GM23338 (cell line): ENCODE measurements at regions not wholly inside any gene's neighbourhood (a gene's known extent, or its start where the extent isn't known, plus 50 kb on each side); places are given as distances from the start of the nearest gene placed in this dataset.

Experiments used
- ATAC-seq: fragments of 200-7000 bp; cut with Tn5 transposase; 3 replicates; pipeline ENCODE4 v1.9.1; 2020
- DNase-seq: peaks from one replicate; pipeline ENCODE4 v3.0.0-alpha.2; 2015; ENCODE audit warnings: low spot score
- H2AFZ ChIP-seq: fragments of 200-600 bp; sonication (generic); 2 replicates; pipeline ENCODE4 v1.8.0; 2016; ENCODE audit warnings: antibody characterized with exemption, mild to moderate bottlenecking, moderate library complexity
- H3F3A ChIP-seq: fragments of 200-600 bp; sonication (generic); replicated peaks from 2 replicates; pipeline ENCODE4 v1.8.0; 2017; ENCODE audit warnings: antibody characterized with exemption, mixed run types, low read depth
- H3K27ac ChIP-seq: fragments of 200-600 bp; sonication (generic); 2 replicates; pipeline ENCODE4 v1.6.1; 2016; ENCODE audit warnings: low read depth
- H3K27me3 ChIP-seq: fragments of 200-600 bp; sonication (generic); 2 replicates; pipeline ENCODE4 v1.8.0; 2016; ENCODE audit warnings: mild to moderate bottlenecking, mixed run types, moderate library complexity; ENCODE audit not compliant: insufficient read depth
- H3K36me3 ChIP-seq: fragments of 200-600 bp; sonication (generic); 2 replicates; pipeline ENCODE4 v1.8.0; 2016; ENCODE audit warnings: mild to moderate bottlenecking; ENCODE audit not compliant: insufficient read depth
- H3K4me1 ChIP-seq: fragments of 200-600 bp; sonication (generic); 2 replicates; pipeline ENCODE4 v1.8.0; 2016; ENCODE audit warnings: mild to moderate bottlenecking, moderate library complexity; ENCODE audit not compliant: insufficient read depth
- H3K4me2 ChIP-seq: fragments of 200-600 bp; sonication (generic); 2 replicates; pipeline ENCODE4 v1.7.1; 2017; ENCODE audit warnings: mixed run types
- H3K4me3 ChIP-seq: fragments of 200-600 bp; sonication (generic); 2 replicates; pipeline ENCODE4 v1.6.1; 2016; ENCODE audit warnings: mixed run types
- H3K79me2 ChIP-seq: fragments of 200-600 bp; sonication (generic); replicated peaks from 2 replicates; pipeline ENCODE4 v1.8.0; 2017; ENCODE audit warnings: mild to moderate bottlenecking; ENCODE audit not compliant: insufficient read depth
- H3K9me2 ChIP-seq: fragments of 200-600 bp; sonication (generic); 2 replicates; pipeline ENCODE4 v1.8.0; 2017; ENCODE audit not compliant: insufficient read depth
- H4K20me1 ChIP-seq: fragments of 200-600 bp; sonication (generic); replicated peaks from 2 replicates; pipeline ENCODE4 v1.8.0; 2017; ENCODE audit warnings: mild to moderate bottlenecking; ENCODE audit not compliant: insufficient read depth
- H3K27ac Mint-ChIP-seq: 2 replicates; pipeline ENCODE4 v1.8.0; 2020; ENCODE audit warnings: inconsistent platforms, mild to moderate bottlenecking, moderate library complexity, mixed read lengths
- H3K27me3 Mint-ChIP-seq: 3 replicates; pipeline ENCODE4 v1.8.0; 2022; ENCODE audit warnings: low read depth, mild to moderate bottlenecking, moderate library complexity, mixed read lengths, inconsistent platforms; ENCODE audit not compliant: insufficient read depth, poor library complexity
- H3K36me3 Mint-ChIP-seq: 3 replicates; pipeline ENCODE4 v1.8.0; 2021; ENCODE audit warnings: low read depth, mild to moderate bottlenecking, inconsistent platforms, moderate library complexity, mixed read lengths
- H3K4me1 Mint-ChIP-seq: 3 replicates; pipeline ENCODE4 v1.8.0; 2020; ENCODE audit warnings: mild to moderate bottlenecking, inconsistent platforms, mixed read lengths
- H3K4me3 Mint-ChIP-seq: 3 replicates; pipeline ENCODE4 v1.8.0; 2021; ENCODE audit warnings: moderate library complexity, mild to moderate bottlenecking, inconsistent platforms, mixed read lengths
- H3K9me3 Mint-ChIP-seq: 3 replicates; pipeline ENCODE4 v1.8.0; 2020; ENCODE audit warnings: moderate library complexity, mild to moderate bottlenecking, inconsistent platforms, mixed read lengths
- CREB1 ChIP-seq: fragments of 250-450 bp; sonication (Bioruptor Pico); IDR thresholded peaks from 2 replicates; pipeline ENCODE4 v1.5.0; 2020; ENCODE audit warnings: low read depth, mild to moderate bottlenecking, moderate library complexity
- CTCF ChIP-seq, 2 experiments: fragments of 200-600 bp in 1 of 2; sonication (generic) in 1 of 2; conservative IDR thresholded peaks; 2 replicates each; pipeline versions ENCODE4 v1.5.1 to v1.6.1; 2016 to 2017; ENCODE audit warnings: antibody characterized with exemption in 2 of 2, low read depth in 2 of 2, mild to moderate bottlenecking in 2 of 2, moderate library complexity in 1 of 2
- ETS1 ChIP-seq: IDR thresholded peaks from 2 replicates; pipeline ENCODE4 v1.6.1; 2016; ENCODE audit warnings: antibody characterized with exemption
- EZH2 ChIP-seq: fragments of 200-600 bp; sonication (generic); IDR thresholded peaks from one replicate; pipeline ENCODE4 v1.8.0; 2017; ENCODE audit warnings: antibody characterized with exemption, mild to moderate bottlenecking, low read depth; ENCODE audit not compliant: unreplicated experiment
- EZH2phosphoT487 ChIP-seq: fragments of 200-600 bp; sonication (generic); IDR thresholded peaks from one replicate; pipeline ENCODE4 v1.8.1; 2018; ENCODE audit warnings: antibody characterized with exemption; ENCODE audit not compliant: unreplicated experiment
- JUNB ChIP-seq: IDR thresholded peaks from one replicate; pipeline ENCODE4 v1.6.1; 2016; ENCODE audit warnings: antibody characterized with exemption; ENCODE audit not compliant: unreplicated experiment
- NANOG ChIP-seq: IDR thresholded peaks from 2 replicates; pipeline ENCODE4 v1.6.1; 2016; ENCODE audit warnings: antibody characterized with exemption, borderline replicate concordance
- POLR2AphosphoS5 ChIP-seq: IDR thresholded peaks from 2 replicates; pipeline ENCODE4 v1.6.1; 2016; ENCODE audit warnings: antibody characterized with exemption, low read depth
- REST ChIP-seq: IDR thresholded peaks from one replicate; pipeline ENCODE4 v1.6.1; 2018; ENCODE audit warnings: antibody characterized with exemption; ENCODE audit not compliant: unreplicated experiment
- STAT1 ChIP-seq: IDR thresholded peaks from one replicate; pipeline ENCODE4 v1.6.1; 2016; ENCODE audit warnings: antibody characterized with exemption; ENCODE audit not compliant: unreplicated experiment
- ZNF114 ChIP-seq: fragments of 250-450 bp; sonication (Bioruptor Pico); IDR thresholded peaks from 2 replicates; pipeline ENCODE4 v1.5.0; 2020; ENCODE audit warnings: mild to moderate bottlenecking, moderate library complexity
- ZNF331 ChIP-seq: fragments of 250-450 bp; sonication (Bioruptor Pico); IDR thresholded peaks from 2 replicates; pipeline ENCODE4 v1.5.0; 2020; ENCODE audit warnings: low read depth, mild to moderate bottlenecking, moderate library complexity
- ZNF462 ChIP-seq: fragments of 250-450 bp; sonication (Bioruptor Pico); IDR thresholded peaks from 2 replicates; pipeline ENCODE4 v1.5.0; 2020; ENCODE audit warnings: mild to moderate bottlenecking, moderate library complexity

GRCh38 chr1:185500001-185500626, 183.1 kb upstream of the IVNS1ABP start:
- Mint-ChIP-seq H3K27ac (no peak overlapping the region), H3K9me3 (no peaks in the 10 kb centered on the region), H3K36me3 (no peaks in the 10 kb centered on the region), H3K4me1 (no peaks in the 10 kb centered on the region), H3K4me3 (no peak overlapping the region), H3K27me3 (peaks cover 5% of the 10 kb centered on the region)
- Histone ChIP-seq H3K4me1 (no peaks in the 10 kb centered on the region), H3F3A (no peaks in the 10 kb centered on the region), H3K79me2 (no peaks in the 10 kb centered on the region), H3K4me2 (no peak overlapping the region), H3K9me2 (peaks cover 11% of the 10 kb centered on the region; the same call in 1 of the 2 replicates), H3K4me3 (no peak overlapping the region), H3K27me3 (no peaks in the 10 kb centered on the region), H4K20me1 (no peaks in the 10 kb centered on the region), H2AFZ (no peak overlapping the region), H3K36me3 (no peaks in the 10 kb centered on the region), H3K27ac (no peak overlapping the region)
- no peak for TF ChIP-seq ZNF331 (CRISPR knock-in tag)
- TF ChIP-seq REST = no peak
- no peak for TF ChIP-seq CREB1 (CRISPR knock-in tag)
- TF ChIP-seq ZNF114 (CRISPR knock-in tag) = no peak
- no peak for TF ChIP-seq ZNF462
- TF ChIP-seq JUNB = no peak
- no peak for TF ChIP-seq EZH2
- no peak for TF ChIP-seq STAT1
- TF ChIP-seq NANOG = no peak
- no peak for TF ChIP-seq EZH2phosphoT487
- TF ChIP-seq POLR2AphosphoS5 = no peak
- no peak for TF ChIP-seq CTCF (conservative IDR thresholded peaks at IDR 0.05; ENCODE audit: low read depth in 2 of 2)
- no peak for TF ChIP-seq ETS1
- DNase-seq = no peak
- no peak for ATAC-seq
